Ovary (tissue), 3 donors: ENCODE measurements at regions not wholly inside any gene's neighbourhood (a gene's known extent, or its start where the extent isn't known, plus 50 kb on each side); places are given as distances from the start of the nearest gene placed in this dataset.

Experiments
- POLR2A ChIP-seq: fragments of 450-650 bp; IDR thresholded peaks from one replicate; pipeline ENCODE4 v1.6.1; 2017; ENCODE audit warnings: antibody characterized with exemption, mild to moderate bottlenecking, moderate library complexity
- TF ChIP-seq, protein P1 (sequence below), 3 donors: fragments of 450-650 bp in 2 of 3; fragments of 200-600 bp in 1 of 3; IDR thresholded peaks; one replicate each; pipeline versions ENCODE4 v1.5.1 to v1.8.0; 2016 to 2022; ENCODE audit warnings: antibody characterized with exemption in 3 of 3, mild to moderate bottlenecking in 1 of 3
- donor health status: DM: no; HTN: no; CAD: no.

DNA sequence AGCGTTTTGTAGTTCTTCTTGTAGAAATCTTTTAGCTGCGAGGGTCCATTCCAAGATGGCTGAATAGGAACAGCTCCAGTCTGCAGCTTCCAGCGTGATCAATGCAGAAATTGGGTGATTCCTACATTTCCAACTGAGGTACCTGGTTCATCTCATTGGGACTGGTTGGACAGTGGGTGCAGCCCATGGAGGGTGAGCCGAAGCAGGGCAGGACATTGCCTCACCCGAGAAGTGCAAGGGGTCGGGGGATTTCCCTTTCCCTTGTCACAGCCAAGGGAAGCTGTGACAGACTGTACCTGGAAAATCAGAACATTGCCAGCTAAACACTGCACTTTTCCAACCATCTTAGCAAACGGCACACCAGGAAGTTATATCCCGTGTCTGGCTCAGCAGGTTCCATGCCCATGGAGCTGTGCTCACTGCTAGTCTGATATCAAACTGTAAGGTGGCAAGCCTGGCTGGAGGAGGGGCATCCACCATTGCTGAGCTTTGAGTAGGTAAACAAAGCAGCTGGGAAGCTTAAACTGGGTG, 176.0 kb upstream of the SPRY2 start:
- TF ChIP-seq, protein P1, sequence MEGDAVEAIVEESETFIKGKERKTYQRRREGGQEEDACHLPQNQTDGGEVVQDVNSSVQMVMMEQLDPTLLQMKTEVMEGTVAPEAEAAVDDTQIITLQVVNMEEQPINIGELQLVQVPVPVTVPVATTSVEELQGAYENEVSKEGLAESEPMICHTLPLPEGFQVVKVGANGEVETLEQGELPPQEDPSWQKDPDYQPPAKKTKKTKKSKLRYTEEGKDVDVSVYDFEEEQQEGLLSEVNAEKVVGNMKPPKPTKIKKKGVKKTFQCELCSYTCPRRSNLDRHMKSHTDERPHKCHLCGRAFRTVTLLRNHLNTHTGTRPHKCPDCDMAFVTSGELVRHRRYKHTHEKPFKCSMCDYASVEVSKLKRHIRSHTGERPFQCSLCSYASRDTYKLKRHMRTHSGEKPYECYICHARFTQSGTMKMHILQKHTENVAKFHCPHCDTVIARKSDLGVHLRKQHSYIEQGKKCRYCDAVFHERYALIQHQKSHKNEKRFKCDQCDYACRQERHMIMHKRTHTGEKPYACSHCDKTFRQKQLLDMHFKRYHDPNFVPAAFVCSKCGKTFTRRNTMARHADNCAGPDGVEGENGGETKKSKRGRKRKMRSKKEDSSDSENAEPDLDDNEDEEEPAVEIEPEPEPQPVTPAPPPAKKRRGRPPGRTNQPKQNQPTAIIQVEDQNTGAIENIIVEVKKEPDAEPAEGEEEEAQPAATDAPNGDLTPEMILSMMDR (IDR thresholded peaks at IDR 0.05), result no peak
- no peak for TF ChIP-seq POLR2A
